ENCODE measurements at regions not wholly inside any gene's neighbourhood (a gene's known extent, or its start where the extent isn't known, plus 50 kb on each side); places are given as distances from the start of the nearest gene placed in this dataset.

DNA sequence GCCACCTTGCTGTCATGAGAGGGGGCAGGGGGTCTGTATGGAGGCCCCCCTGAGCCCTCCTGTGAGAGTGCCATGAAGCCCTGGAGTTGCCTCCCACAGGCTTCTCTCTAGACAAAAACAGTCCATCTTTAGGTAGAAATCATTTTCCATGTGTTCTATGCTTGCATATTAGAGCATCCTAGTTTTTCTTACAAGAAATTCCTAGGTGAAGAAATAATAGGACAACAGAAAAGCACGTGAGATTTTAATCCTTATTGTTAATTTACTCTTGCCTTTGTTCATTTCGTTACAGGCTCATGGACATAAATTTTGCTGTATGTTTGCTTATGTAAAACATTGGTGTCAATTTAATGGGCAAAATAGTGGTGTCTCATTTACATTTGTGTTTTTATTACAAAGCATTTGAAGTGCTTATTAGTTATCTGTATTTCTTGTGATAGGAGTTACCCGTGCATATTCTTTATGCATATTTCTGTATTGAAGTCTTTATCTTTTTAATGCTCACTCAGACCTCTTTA lies 336.9 kb upstream of the RAB6C start:
- POLR2A ChIA-PET = no interaction called here
- no peaks in the 10 kb centered on the region for H3K36me3 Mint-ChIP-seq
- H3K27ac Mint-ChIP-seq = no peak overlapping the region
- ATAC-seq (no peak), DNase-seq (ENCODE audit: low spot score) (no peak)
- H3K4me3 Mint-ChIP-seq = no peak overlapping the region
- TF ChIP-seq, protein P1, sequence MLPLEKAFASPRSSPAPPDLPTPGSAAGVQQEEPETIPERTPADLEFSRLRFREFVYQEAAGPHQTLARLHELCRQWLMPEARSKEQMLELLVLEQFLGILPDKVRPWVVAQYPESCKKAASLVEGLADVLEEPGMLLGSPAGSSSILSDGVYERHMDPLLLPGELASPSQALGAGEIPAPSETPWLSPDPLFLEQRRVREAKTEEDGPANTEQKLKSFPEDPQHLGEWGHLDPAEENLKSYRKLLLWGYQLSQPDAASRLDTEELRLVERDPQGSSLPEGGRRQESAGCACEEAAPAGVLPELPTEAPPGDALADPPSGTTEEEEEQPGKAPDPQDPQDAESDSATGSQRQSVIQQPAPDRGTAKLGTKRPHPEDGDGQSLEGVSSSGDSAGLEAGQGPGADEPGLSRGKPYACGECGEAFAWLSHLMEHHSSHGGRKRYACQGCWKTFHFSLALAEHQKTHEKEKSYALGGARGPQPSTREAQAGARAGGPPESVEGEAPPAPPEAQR (CRISPR knock-in tag; IDR thresholded peaks at IDR 0.05) = no peak
- TF ChIP-seq ZBTB21 (CRISPR knock-in tag; IDR thresholded peaks at IDR 0.05; ENCODE audit: borderline replicate concordance) = no peak
- TF ChIP-seq, protein P2, sequence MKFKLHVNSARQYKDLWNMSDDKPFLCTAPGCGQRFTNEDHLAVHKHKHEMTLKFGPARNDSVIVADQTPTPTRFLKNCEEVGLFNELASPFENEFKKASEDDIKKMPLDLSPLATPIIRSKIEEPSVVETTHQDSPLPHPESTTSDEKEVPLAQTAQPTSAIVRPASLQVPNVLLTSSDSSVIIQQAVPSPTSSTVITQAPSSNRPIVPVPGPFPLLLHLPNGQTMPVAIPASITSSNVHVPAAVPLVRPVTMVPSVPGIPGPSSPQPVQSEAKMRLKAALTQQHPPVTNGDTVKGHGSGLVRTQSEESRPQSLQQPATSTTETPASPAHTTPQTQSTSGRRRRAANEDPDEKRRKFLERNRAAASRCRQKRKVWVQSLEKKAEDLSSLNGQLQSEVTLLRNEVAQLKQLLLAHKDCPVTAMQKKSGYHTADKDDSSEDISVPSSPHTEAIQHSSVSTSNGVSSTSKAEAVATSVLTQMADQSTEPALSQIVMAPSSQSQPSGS (CRISPR knock-in tag; IDR thresholded peaks at IDR 0.05; ENCODE audit: borderline replicate concordance, low read depth) = no peak
- TF ChIP-seq, protein P3, sequence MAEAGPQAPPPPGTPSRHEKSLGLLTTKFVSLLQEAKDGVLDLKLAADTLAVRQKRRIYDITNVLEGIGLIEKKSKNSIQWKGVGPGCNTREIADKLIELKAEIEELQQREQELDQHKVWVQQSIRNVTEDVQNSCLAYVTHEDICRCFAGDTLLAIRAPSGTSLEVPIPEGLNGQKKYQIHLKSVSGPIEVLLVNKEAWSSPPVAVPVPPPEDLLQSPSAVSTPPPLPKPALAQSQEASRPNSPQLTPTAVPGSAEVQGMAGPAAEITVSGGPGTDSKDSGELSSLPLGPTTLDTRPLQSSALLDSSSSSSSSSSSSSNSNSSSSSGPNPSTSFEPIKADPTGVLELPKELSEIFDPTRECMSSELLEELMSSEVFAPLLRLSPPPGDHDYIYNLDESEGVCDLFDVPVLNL (CRISPR knock-in tag; IDR thresholded peaks at IDR 0.05; ENCODE audit: borderline replicate concordance, low read depth) = no peak
- TF ChIP-seq ZNF671 (CRISPR knock-in tag; IDR thresholded peaks at IDR 0.05) = no peak
- TF ChIP-seq FOXP1 (CRISPR knock-in tag; IDR thresholded peaks at IDR 0.05; ENCODE audit: borderline replicate concordance) = no peak
- TF ChIP-seq EMX1 (CRISPR knock-in tag; IDR thresholded peaks at IDR 0.05) = no peak
- TF ChIP-seq ZNF396 (CRISPR knock-in tag; IDR thresholded peaks at IDR 0.05; ENCODE audit: borderline replicate concordance) = no peak
- TF ChIP-seq, protein P4, sequence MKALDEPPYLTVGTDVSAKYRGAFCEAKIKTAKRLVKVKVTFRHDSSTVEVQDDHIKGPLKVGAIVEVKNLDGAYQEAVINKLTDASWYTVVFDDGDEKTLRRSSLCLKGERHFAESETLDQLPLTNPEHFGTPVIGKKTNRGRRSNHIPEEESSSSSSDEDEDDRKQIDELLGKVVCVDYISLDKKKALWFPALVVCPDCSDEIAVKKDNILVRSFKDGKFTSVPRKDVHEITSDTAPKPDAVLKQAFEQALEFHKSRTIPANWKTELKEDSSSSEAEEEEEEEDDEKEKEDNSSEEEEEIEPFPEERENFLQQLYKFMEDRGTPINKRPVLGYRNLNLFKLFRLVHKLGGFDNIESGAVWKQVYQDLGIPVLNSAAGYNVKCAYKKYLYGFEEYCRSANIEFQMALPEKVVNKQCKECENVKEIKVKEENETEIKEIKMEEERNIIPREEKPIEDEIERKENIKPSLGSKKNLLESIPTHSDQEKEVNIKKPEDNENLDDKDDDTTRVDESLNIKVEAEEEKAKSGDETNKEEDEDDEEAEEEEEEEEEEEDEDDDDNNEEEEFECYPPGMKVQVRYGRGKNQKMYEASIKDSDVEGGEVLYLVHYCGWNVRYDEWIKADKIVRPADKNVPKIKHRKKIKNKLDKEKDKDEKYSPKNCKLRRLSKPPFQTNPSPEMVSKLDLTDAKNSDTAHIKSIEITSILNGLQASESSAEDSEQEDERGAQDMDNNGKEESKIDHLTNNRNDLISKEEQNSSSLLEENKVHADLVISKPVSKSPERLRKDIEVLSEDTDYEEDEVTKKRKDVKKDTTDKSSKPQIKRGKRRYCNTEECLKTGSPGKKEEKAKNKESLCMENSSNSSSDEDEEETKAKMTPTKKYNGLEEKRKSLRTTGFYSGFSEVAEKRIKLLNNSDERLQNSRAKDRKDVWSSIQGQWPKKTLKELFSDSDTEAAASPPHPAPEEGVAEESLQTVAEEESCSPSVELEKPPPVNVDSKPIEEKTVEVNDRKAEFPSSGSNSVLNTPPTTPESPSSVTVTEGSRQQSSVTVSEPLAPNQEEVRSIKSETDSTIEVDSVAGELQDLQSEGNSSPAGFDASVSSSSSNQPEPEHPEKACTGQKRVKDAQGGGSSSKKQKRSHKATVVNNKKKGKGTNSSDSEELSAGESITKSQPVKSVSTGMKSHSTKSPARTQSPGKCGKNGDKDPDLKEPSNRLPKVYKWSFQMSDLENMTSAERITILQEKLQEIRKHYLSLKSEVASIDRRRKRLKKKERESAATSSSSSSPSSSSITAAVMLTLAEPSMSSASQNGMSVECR (CRISPR knock-in tag; IDR thresholded peaks at IDR 0.05; ENCODE audit: borderline replicate concordance) = no peak
- TF ChIP-seq NFATC4 (CRISPR knock-in tag; IDR thresholded peaks at IDR 0.05) = no peak
- no peak for TF ChIP-seq GTF2I (CRISPR knock-in tag; conservative IDR thresholded peaks at IDR 0.05)
- no peak for TF ChIP-seq CREB1 (CRISPR knock-in tag; IDR thresholded peaks at IDR 0.05)
- TF ChIP-seq, protein P5, sequence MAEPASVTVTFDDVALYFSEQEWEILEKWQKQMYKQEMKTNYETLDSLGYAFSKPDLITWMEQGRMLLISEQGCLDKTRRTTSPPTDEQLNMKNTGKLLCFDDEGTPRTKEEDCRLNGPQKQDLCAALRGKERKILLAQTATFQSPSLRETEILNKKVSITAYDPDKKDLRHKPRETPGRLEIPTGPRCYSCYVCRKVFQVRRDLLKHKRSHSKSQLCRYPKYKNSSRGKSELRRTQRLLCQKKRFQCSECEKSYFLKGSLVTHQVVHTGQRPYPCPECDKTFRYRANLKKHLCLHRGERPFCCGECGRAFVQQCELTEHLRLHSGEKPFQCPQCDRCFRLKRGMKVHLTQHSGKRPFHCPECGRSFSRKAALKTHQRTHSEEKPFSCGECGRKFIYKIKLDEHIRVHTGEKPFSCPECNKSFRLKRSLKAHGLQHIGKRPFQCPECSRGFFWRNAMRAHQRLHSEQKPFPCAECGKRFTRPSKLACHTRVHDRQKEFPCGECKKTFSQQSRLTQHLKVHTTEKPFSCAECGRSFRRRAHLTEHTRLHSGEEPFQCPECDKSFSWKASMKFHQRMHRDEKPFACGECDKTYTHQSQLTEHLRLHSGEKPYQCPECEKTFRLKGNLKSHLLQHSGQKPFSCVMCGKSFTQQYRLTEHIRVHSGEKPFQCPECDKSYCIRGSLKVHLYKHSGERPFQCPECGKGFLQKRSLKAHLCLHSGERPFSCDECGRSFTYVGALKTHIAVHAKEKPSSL (CRISPR knock-in tag; conservative IDR thresholded peaks at IDR 0.05) = no peak
- TF ChIP-seq TEAD4 (CRISPR knock-in tag; IDR thresholded peaks at IDR 0.05) = no peak
- TF ChIP-seq, protein P6, sequence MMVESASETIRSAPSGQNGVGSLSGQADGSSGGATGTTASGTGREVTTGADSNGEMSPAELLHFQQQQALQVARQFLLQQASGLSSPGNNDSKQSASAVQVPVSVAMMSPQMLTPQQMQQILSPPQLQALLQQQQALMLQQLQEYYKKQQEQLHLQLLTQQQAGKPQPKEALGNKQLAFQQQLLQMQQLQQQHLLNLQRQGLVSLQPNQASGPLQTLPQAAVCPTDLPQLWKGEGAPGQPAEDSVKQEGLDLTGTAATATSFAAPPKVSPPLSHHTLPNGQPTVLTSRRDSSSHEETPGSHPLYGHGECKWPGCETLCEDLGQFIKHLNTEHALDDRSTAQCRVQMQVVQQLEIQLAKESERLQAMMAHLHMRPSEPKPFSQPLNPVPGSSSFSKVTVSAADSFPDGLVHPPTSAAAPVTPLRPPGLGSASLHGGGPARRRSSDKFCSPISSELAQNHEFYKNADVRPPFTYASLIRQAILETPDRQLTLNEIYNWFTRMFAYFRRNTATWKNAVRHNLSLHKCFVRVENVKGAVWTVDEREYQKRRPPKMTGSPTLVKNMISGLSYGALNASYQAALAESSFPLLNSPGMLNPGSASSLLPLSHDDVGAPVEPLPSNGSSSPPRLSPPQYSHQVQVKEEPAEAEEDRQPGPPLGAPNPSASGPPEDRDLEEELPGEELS (CRISPR knock-in tag; IDR thresholded peaks at IDR 0.05) = no peak
- TF ChIP-seq, protein P7, sequence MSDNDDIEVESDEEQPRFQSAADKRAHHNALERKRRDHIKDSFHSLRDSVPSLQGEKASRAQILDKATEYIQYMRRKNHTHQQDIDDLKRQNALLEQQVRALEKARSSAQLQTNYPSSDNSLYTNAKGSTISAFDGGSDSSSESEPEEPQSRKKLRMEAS (CRISPR knock-in tag; IDR thresholded peaks at IDR 0.05) = no peak
- TF ChIP-seq, protein P8, sequence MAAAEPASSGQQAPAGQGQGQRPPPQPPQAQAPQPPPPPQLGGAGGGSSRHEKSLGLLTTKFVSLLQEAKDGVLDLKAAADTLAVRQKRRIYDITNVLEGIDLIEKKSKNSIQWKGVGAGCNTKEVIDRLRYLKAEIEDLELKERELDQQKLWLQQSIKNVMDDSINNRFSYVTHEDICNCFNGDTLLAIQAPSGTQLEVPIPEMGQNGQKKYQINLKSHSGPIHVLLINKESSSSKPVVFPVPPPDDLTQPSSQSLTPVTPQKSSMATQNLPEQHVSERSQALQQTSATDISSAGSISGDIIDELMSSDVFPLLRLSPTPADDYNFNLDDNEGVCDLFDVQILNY (CRISPR knock-in tag; IDR thresholded peaks at IDR 0.05) = no peak
- TF ChIP-seq, protein P9, sequence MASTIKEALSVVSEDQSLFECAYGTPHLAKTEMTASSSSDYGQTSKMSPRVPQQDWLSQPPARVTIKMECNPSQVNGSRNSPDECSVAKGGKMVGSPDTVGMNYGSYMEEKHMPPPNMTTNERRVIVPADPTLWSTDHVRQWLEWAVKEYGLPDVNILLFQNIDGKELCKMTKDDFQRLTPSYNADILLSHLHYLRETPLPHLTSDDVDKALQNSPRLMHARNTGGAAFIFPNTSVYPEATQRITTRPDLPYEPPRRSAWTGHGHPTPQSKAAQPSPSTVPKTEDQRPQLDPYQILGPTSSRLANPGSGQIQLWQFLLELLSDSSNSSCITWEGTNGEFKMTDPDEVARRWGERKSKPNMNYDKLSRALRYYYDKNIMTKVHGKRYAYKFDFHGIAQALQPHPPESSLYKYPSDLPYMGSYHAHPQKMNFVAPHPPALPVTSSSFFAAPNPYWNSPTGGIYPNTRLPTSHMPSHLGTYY (CRISPR knock-in tag; IDR thresholded peaks at IDR 0.05) = no peak
- H3K9me3 Mint-ChIP-seq = no peaks in the 10 kb centered on the region
- H3K4me1 Mint-ChIP-seq = peaks cover 8% of the 10 kb centered on the region
- no peaks in the 10 kb centered on the region for H3K27me3 Mint-ChIP-seq (ENCODE audit: low read depth)
- CTCF ChIA-PET = no interaction called here
